ENCODE measurements at regions not wholly inside any gene's neighbourhood (a gene's known extent, or its start where the extent isn't known, plus 50 kb on each side); places are given as distances from the start of the nearest gene placed in this dataset.

GRCh38 chr5:14060218-14060617 lies 82.9 kb upstream of the TRIO start:
- H3K27ac Mint-ChIP-seq (ENCODE audit: unreplicated experiment) = no peak overlapping the region
- H3K9me3 Mint-ChIP-seq (ENCODE audit: unreplicated experiment) = peaks cover 7% of the 10 kb centered on the region
- no peaks in the 10 kb centered on the region for H3K36me3 Mint-ChIP-seq (ENCODE audit: unreplicated experiment)
- TF ChIP-seq CTCF (IDR thresholded peaks at IDR 0.05) = no peak
- H3K4me3 Mint-ChIP-seq (ENCODE audit: unreplicated experiment) = no peak overlapping the region
- no peaks in the 10 kb centered on the region for H3K27me3 Mint-ChIP-seq (ENCODE audit: unreplicated experiment)
- no peak for DNase-seq (ENCODE audit: extremely low spot score, unreplicated experiment)
- peaks cover 22% of the 10 kb centered on the region for H3K4me1 Mint-ChIP-seq (ENCODE audit: unreplicated experiment)

- Mint-ChIP-seq H3K27ac (ENCODE audit: unreplicated experiment) (no peak overlapping the region), H3K4me1 (ENCODE audit: unreplicated experiment) (peaks cover 26% of the 10 kb centered on the region), H3K4me3 (ENCODE audit: unreplicated experiment) (no peak overlapping the region), H3K27me3 (ENCODE audit: unreplicated experiment) (no peaks in the 10 kb centered on the region), H3K36me3 (ENCODE audit: unreplicated experiment) (no peaks in the 10 kb centered on the region), H3K9me3 (ENCODE audit: unreplicated experiment) (peaks cover 7% of the 10 kb centered on the region)
- TF ChIP-seq CTCF (IDR thresholded peaks at IDR 0.05) = no peak
- no peak for DNase-seq (ENCODE audit: extremely low spot score, unreplicated experiment)
Measured at GRCh38 chr5:14059810-14060209, 83.3 kb upstream of the TRIO start.

- Mint-ChIP-seq H3K4me1 (ENCODE audit: unreplicated experiment) (peaks cover 20% of the 10 kb centered on the region), H3K9me3 (ENCODE audit: unreplicated experiment) (peaks cover 7% of the 10 kb centered on the region), H3K4me3 (ENCODE audit: unreplicated experiment) (no peak overlapping the region), H3K27ac (ENCODE audit: unreplicated experiment) (no peak overlapping the region), H3K36me3 (ENCODE audit: unreplicated experiment) (no peaks in the 10 kb centered on the region), H3K27me3 (ENCODE audit: unreplicated experiment) (no peaks in the 10 kb centered on the region)
- no peak for TF ChIP-seq CTCF (IDR thresholded peaks at IDR 0.05)
- no peak for DNase-seq (ENCODE audit: extremely low spot score, unreplicated experiment)
Measured at GRCh38 chr5:14057289-14057688, 85.9 kb upstream of the TRIO start.

GRCh38 chr5:14056039-14056438 lies 87.1 kb upstream of the TRIO start:
- H3K27ac Mint-ChIP-seq (ENCODE audit: unreplicated experiment) = peak overlapping the region; percentile 80
- TF ChIP-seq CTCF (IDR thresholded peaks at IDR 0.05) = no peak
- H3K9me3 Mint-ChIP-seq (ENCODE audit: unreplicated experiment) = peaks cover 5% of the 10 kb centered on the region
- H3K4me1 Mint-ChIP-seq (ENCODE audit: unreplicated experiment) = peaks cover 18% of the 10 kb centered on the region
- no peak for DNase-seq (ENCODE audit: extremely low spot score, unreplicated experiment)
- H3K36me3 Mint-ChIP-seq (ENCODE audit: unreplicated experiment) = no peaks in the 10 kb centered on the region
- H3K27me3 Mint-ChIP-seq (ENCODE audit: unreplicated experiment) = no peaks in the 10 kb centered on the region
- no peak overlapping the region for H3K4me3 Mint-ChIP-seq (ENCODE audit: unreplicated experiment)

- Mint-ChIP-seq H3K27ac (ENCODE audit: unreplicated experiment) (peak overlapping the region; percentile 80), H3K4me3 (ENCODE audit: unreplicated experiment) (no peak overlapping the region), H3K27me3 (ENCODE audit: unreplicated experiment) (no peaks in the 10 kb centered on the region), H3K9me3 (ENCODE audit: unreplicated experiment) (no peaks in the 10 kb centered on the region), H3K36me3 (ENCODE audit: unreplicated experiment) (no peaks in the 10 kb centered on the region), H3K4me1 (ENCODE audit: unreplicated experiment) (peaks cover 21% of the 10 kb centered on the region)
- DNase-seq (ENCODE audit: extremely low spot score, unreplicated experiment) = no peak
- TF ChIP-seq CTCF (IDR thresholded peaks at IDR 0.05) = no peak
Measured at GRCh38 chr5:14054965-14055963, 87.9 kb upstream of the TRIO start.
